ENCODE measurements at regions not wholly inside any gene's neighbourhood (a gene's known extent, or its start where the extent isn't known, plus 50 kb on each side); places are given as distances from the start of the nearest gene placed in this dataset.

DNA sequence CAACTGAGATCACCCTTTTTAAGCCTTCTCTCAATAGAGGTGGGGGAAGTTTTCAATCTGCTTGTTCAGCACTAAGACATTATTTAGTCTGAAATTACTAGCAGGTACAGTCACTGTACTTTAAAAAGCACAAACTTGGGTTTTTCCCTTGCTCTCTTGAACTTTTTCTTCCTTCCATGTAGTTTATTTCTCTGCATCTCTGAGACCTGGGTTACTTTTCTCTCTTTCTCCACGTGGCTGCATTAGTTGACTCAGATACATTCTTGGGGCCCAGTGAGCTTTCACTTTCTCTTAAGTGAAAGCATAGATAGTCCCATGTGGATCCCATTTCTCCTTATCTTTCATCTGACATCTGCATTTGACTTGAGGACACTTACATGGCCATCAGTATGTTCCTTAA, 433.9 kb upstream of the MAP3K7 start:
- no peaks in the 10 kb centered on the region for H4K20me1 ChIP-seq (ENCODE audit: insufficient read depth)
- no peak overlapping the region for H2AFZ ChIP-seq (ENCODE audit: low read depth, low read length)
- no peaks in the 10 kb centered on the region for H3K79me2 ChIP-seq (replicated peaks; ENCODE audit: insufficient read depth, low read length)
- no peak overlapping the region for H3K9ac ChIP-seq (ENCODE audit: low read length)
- no peaks in the 10 kb centered on the region for H3K9me3 ChIP-seq (ENCODE audit: low read length)
- H3K27me3 ChIP-seq (ENCODE audit: insufficient read depth, low read depth, low read length) = no peaks in the 10 kb centered on the region
- H3K4me3 ChIP-seq (ENCODE audit: low read length) = no peak overlapping the region
- TF ChIP-seq MXI1 (conservative IDR thresholded peaks at IDR 0.05; ENCODE audit: poor library complexity, severe bottlenecking) (no peak), EP300 (conservative IDR thresholded peaks at IDR 0.05; ENCODE audit: poor library complexity, severe bottlenecking) (no peak), SMC3 (conservative IDR thresholded peaks at IDR 0.05; ENCODE audit: poor library complexity) (no peak), TAF1 (IDR thresholded peaks at IDR 0.05; ENCODE audit: low read depth) (no peak), RAD21 (conservative IDR thresholded peaks at IDR 0.05) (no peak), POLR2AphosphoS5 (IDR thresholded peaks at IDR 0.05) (no peak), EZH2 (IDR thresholded peaks at IDR 0.05; ENCODE audit: borderline replicate concordance, insufficient read depth, low read length, poor library complexity, severe bottlenecking) (no peak)
- TF ChIP-seq, protein P1, sequence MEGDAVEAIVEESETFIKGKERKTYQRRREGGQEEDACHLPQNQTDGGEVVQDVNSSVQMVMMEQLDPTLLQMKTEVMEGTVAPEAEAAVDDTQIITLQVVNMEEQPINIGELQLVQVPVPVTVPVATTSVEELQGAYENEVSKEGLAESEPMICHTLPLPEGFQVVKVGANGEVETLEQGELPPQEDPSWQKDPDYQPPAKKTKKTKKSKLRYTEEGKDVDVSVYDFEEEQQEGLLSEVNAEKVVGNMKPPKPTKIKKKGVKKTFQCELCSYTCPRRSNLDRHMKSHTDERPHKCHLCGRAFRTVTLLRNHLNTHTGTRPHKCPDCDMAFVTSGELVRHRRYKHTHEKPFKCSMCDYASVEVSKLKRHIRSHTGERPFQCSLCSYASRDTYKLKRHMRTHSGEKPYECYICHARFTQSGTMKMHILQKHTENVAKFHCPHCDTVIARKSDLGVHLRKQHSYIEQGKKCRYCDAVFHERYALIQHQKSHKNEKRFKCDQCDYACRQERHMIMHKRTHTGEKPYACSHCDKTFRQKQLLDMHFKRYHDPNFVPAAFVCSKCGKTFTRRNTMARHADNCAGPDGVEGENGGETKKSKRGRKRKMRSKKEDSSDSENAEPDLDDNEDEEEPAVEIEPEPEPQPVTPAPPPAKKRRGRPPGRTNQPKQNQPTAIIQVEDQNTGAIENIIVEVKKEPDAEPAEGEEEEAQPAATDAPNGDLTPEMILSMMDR (IDR thresholded peaks at IDR 0.05; ENCODE audit: poor library complexity, severe bottlenecking) = no peak
- TF ChIP-seq, protein P2, sequence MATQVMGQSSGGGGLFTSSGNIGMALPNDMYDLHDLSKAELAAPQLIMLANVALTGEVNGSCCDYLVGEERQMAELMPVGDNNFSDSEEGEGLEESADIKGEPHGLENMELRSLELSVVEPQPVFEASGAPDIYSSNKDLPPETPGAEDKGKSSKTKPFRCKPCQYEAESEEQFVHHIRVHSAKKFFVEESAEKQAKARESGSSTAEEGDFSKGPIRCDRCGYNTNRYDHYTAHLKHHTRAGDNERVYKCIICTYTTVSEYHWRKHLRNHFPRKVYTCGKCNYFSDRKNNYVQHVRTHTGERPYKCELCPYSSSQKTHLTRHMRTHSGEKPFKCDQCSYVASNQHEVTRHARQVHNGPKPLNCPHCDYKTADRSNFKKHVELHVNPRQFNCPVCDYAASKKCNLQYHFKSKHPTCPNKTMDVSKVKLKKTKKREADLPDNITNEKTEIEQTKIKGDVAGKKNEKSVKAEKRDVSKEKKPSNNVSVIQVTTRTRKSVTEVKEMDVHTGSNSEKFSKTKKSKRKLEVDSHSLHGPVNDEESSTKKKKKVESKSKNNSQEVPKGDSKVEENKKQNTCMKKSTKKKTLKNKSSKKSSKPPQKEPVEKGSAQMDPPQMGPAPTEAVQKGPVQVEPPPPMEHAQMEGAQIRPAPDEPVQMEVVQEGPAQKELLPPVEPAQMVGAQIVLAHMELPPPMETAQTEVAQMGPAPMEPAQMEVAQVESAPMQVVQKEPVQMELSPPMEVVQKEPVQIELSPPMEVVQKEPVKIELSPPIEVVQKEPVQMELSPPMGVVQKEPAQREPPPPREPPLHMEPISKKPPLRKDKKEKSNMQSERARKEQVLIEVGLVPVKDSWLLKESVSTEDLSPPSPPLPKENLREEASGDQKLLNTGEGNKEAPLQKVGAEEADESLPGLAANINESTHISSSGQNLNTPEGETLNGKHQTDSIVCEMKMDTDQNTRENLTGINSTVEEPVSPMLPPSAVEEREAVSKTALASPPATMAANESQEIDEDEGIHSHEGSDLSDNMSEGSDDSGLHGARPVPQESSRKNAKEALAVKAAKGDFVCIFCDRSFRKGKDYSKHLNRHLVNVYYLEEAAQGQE (IDR thresholded peaks at IDR 0.05; ENCODE audit: borderline replicate concordance) = no peak
- H3K36me3 ChIP-seq (ENCODE audit: insufficient read depth, low read length) = no peaks in the 10 kb centered on the region
- no peaks in the 10 kb centered on the region for H3F3A ChIP-seq (ENCODE audit: insufficient read depth, low read length, poor library complexity, severe bottlenecking)
- no peaks in the 10 kb centered on the region for H3K9me2 ChIP-seq (ENCODE audit: insufficient read depth, low read length)
- no peak overlapping the region for H3K4me2 ChIP-seq (ENCODE audit: low read length)
- H3K27ac ChIP-seq (ENCODE audit: low read length) = no peak overlapping the region

DNA sequence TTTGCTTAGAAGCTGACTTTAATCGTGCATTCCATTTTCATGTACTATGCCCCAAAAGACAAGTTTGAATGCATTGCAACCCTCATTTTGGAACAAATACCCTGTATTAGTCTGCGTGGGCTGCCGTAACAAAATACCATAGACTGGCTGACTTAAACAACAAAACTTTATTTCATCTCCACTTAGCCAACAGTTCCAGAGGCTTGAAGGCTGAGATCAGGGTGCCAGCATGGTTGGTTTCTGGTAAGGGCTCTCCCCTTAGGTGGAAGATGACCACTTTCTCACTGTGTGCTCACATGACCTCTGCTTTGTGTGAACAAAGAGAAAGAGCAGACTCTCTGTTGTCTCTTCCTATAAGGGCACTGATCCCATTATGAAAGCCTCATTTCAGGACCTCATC, 431.7 kb upstream of the MAP3K7 start:
- Histone ChIP-seq H3K4me2 (ENCODE audit: low read length) (no peak overlapping the region), H3K27ac (ENCODE audit: low read length) (no peak overlapping the region), H3K9me3 (ENCODE audit: low read length) (no peaks in the 10 kb centered on the region), H3K9me2 (ENCODE audit: insufficient read depth, low read length) (no peaks in the 10 kb centered on the region), H3K27me3 (ENCODE audit: insufficient read depth, low read depth, low read length) (no peaks in the 10 kb centered on the region), H3F3A (ENCODE audit: insufficient read depth, low read length, poor library complexity, severe bottlenecking) (no peaks in the 10 kb centered on the region), H3K79me2 (replicated peaks; ENCODE audit: insufficient read depth, low read length) (no peaks in the 10 kb centered on the region), H3K36me3 (ENCODE audit: insufficient read depth, low read length) (no peaks in the 10 kb centered on the region), H3K9ac (ENCODE audit: low read length) (no peak overlapping the region), H4K20me1 (ENCODE audit: insufficient read depth) (no peaks in the 10 kb centered on the region), H2AFZ (ENCODE audit: low read depth, low read length) (no peak overlapping the region), H3K4me3 (ENCODE audit: low read length) (no peak overlapping the region)
- no peak for TF ChIP-seq SMC3 (conservative IDR thresholded peaks at IDR 0.05; ENCODE audit: poor library complexity)
- no peak for TF ChIP-seq RAD21 (conservative IDR thresholded peaks at IDR 0.05)
- TF ChIP-seq, protein P2 (IDR thresholded peaks at IDR 0.05; ENCODE audit: borderline replicate concordance) = no peak
- no peak for TF ChIP-seq EP300 (conservative IDR thresholded peaks at IDR 0.05; ENCODE audit: poor library complexity, severe bottlenecking)
